ENCODE measurements at regions not wholly inside any gene's neighbourhood (a gene's known extent, or its start where the extent isn't known, plus 50 kb on each side); places are given as distances from the start of the nearest gene placed in this dataset.

DNA sequence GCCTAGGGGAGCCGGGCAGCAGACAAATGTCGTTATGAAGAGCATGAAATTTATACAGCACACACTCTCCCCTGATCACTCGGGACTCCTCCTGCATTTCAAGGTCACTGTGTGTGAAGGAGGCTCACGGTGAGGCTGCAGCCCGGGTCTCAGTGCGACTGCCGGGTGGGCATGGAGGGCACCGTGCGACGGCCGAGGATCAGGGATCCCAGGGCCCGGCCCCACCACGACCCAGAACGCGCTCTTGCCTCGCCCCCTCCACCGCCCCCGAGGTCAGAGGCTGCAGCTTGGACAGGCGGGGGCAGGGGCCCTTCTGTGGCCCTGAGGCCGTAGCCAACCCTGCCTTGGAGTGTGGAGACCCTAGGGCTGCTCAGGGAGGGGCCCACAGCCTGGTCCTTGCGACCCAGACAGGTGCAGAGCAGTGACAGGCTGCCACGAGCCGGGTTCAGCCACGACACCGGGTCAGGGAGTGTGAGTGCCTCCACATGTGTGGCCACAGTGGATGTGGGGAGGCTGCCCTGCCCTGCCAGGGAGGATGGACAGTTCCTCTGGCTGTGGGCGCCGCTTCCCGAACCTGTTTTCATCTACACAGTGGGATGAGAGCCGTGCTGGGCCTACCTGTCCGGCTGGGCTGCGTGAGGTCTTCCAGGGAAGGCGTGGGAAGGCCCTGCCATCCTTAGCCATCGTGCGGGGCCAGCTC is 89.3 kb upstream of the NKX1-1 start:
- DNase-seq (ENCODE audit: low read depth): no peak

DNA sequence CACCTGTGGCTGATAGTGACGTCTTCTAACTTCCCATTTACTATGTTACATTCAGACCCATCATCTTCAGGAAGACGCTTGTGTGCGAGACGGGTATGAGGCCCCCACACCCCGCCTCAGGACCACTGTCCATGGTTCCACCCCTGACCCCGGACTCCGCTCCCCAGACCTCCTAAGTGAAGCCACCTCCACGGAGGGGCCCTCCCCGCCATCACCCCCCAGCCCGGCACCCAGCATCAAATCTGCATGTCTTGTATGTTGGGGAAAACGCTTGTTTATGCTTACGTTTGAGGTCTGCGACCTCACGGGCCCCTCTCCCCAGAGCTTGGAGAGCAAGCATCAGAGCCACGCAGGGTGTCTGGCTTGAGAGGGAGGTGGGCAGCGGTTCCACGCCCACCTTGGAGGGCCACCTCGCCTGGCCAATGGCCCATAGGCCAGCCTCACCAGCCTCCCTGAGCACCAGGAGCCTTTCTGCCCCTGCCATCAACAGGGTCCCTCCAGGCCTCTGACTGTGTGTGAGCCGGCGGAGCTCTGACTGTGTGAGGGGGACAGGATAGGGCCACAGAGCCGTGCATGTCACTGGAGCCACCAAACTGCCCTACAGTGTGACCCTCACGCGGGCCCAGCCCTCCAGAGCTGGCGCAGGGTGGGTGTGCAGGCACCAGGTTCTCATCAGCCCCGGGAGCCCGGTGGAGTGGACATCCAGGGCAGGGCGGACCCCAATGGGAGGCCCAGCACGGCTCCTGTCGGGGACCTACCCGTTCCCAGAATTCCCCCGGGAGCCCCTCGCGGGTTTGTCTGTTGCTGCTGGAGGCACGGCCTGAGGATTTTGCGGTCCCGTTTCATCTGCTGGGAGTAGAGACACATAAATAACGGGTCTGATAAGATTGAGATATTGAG is 88.4 kb upstream of the NKX1-1 start:
- no peak for DNase-seq (ENCODE audit: low read depth)

DNA sequence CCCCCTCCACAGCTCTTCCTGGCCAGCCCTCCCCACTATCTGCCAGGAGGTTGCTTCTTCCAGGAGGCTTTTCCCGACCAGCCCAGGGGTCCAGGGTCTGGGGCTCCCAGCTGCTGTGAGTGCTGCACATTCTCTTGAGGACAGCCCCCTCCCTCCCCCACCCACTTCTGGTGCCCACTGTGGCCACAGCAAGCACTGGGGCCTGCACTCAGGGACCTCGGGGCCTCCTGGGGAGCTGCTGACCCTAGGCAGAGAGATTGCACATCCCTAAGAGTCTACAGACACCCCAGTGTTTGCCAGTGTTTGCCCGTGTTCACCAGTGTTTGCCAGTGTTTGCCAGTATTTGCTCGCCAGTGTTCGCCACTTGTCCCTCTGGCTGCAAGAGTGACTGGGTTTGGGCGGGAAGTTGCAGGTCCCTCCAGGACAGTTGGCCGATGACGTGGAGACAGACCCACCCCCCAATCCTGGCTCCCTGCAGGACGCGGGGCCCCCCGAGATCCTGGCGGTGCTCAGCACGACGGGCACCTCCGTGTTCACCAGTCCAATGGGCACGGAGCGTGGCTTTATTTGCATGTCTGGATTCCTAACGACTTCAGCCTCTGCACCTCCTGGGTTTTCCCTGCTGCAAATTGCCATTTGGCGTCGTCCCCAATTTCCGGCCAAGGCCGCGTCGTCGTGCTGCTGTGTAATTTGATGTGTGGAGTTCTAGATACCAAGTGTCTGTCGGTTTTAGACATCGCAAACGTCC is 87.5 kb upstream of the NKX1-1 start:
- DNase-seq (ENCODE audit: low read depth): no peak

GRCh38 chr4:1492651-1493539 is 86.7 kb upstream of the NKX1-1 start:
- no peak for DNase-seq (ENCODE audit: low read depth)

- DNase-seq (ENCODE audit: low read depth): no peak
These were observed 85.9 kb upstream of the NKX1-1 start for GRCh38 chr4:1492142-1492457.

DNA sequence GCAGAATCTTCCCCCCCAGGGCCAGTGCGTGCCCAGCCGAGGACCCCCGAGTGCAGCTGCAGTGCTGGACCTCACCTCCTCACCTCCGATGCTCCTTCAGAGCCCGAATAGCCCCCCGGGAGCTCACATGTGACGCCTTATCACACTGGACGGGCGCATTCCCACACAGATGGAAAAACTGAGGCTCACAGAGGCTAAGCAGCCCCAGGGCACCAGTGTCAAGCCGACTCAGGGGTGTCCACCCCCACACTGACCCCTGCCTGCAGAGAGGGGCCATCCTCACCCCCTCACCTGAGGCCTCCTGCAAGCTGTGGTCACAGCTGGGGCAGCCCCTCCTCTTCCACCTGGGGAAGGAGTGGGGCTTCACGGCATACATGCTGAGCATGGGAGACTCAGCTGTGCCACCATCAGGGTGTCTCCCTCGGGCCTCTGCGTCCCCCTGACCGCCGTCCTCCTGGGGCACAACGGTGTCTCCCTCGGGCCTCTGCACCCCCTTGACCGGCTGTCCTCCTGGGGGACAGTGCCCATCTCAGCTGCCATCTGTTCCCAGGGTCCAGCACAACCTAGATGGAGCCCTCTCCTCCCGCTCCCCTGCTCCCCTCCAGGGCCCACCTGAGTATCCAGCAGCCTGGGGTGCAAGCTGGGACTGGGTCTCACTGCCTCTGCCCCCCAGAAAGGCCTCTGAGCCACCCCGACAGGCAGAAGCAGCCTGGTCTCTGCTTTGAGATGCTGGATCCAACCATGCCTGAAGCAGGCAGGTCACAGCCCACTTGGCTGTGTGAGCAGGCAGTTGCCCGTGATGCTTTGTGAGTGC is 85.3 kb upstream of the NKX1-1 start:
- no peak for DNase-seq (ENCODE audit: low read depth)

- DNase-seq (ENCODE audit: low read depth): no peak
These were observed 84.5 kb upstream of the NKX1-1 start for GRCh38 chr4:1490654-1491327.

- no peak for DNase-seq (ENCODE audit: low read depth)
These were observed 83.9 kb upstream of the NKX1-1 start for GRCh38 chr4:1490011-1490653.

DNA sequence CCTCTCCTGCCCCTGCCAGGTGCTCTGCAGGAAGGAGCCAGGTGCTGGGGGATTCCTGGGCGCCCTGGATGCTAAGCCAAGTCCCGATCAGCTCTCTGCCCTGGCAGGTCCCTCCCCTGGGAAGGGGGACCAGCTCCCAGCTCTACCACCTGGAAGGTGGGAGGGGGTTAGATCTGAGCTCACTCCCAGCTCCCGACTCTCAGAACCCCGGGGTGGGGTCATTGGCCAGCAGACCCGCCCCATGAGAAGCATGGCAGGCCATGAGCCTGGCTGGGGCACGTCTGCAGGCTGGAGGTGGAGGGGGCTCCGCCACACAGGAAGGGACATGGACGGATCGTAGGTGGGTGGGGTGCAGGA is 83.4 kb upstream of the NKX1-1 start:
- DNase-seq (ENCODE audit: low read depth): no peak

- no peak for DNase-seq (ENCODE audit: low read depth)
These were observed 82.8 kb upstream of the NKX1-1 start for GRCh38 chr4:1488831-1489638.

DNA sequence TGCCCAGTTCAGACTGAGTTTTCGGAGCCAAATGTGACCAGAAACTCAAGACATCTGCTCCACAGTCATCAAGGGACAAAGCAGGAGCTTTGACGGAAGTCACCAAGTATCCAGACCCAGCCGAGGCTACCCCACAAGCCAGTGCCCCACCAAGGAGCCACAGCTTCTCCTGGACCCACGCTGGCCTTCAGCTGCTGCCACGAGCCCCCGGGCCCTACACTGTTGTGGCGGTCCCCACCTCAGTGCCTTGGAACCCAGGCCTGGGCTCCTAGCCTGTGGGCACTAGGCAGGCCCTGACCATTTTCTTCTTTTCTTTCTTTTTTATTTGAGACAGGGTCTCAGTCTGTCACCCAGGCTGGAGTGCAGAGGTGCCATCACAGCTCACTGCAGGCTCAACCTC is 82.1 kb upstream of the NKX1-1 start:
- DNase-seq (ENCODE audit: low read depth): no peak

DNA sequence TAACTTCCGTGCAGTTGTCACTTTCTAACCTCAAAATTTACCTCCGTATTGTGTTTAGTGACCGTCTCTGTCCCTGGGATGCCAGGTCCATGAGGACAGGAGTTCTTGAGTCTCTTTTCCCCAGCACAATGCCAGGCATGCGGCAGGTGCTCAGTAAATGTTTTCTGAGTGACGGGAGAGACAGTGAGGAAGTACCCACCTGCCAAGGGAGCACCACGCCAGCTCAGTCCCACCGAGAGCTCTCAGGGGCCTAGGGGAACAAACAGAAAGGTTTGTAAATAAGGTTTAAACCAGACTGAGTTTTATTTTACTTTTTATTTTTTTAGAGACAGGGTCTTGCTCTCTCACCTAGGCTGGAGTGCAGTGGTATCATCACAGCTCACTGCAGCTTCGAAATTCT is 81.5 kb upstream of the NKX1-1 start:
- DNase-seq (ENCODE audit: low read depth): no peak

DNA sequence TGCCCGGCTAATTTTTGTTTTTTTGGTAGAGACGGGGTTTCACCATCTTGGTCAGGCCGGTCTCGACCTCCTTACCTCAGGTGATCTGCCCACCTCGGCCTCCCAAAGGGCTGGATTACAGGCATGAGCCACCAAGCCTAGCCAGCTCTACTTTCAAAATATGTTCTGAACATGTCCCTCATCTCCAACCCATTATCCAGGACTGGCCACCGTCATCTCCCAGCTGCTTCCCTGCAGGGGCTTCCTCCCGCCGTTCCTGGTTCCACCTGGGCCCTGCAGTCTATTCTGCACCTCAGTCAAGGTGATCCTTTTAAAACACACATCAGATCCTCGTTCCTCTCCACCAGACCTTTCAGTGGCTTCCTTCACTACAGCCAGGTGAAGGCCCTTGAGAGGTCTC is 80.9 kb upstream of the NKX1-1 start:
- DNase-seq (ENCODE audit: low read depth): no peak

GRCh38 chr4:1485280-1485679 is 79.0 kb upstream of the NKX1-1 start:
- no peak for DNase-seq (ENCODE audit: low read depth)

- DNase-seq (ENCODE audit: low read depth): no peak
These were observed 74.5 kb upstream of the NKX1-1 start for GRCh38 chr4:1480720-1481119.

- DNase-seq (ENCODE audit: low read depth): no peak
These were observed 73.2 kb upstream of the NKX1-1 start for GRCh38 chr4:1479454-1479853.

DNA sequence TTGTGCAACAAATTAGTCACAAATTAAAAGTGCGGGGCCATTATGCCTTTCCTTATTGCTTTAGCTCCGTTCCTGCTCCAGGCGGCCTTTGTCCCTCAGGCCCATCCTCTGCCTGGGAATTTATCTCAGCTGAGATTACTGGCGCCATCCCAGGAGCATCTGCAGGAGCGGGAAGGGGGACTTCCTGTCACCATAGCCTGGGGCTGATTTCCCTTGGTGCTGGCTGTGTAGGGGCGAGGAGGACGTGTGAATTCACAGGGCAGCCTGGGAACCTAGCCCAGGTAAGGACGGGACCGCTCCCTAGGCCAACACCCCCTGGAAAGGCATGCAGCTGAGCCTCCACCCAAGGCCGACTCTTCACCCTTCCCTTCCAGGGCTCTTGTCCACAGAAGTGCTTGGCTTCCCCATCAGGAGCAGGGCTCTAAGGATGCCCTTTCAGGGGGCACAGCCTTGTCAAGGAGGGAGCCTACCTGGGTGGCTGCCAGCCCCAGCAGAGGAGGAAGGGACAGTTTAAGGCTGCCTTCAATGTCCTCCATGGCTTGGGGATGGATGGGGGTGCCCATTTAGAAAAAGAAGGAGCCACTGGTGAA is 72.6 kb upstream of the NKX1-1 start:
- no peak for DNase-seq (ENCODE audit: low read depth)

DNA sequence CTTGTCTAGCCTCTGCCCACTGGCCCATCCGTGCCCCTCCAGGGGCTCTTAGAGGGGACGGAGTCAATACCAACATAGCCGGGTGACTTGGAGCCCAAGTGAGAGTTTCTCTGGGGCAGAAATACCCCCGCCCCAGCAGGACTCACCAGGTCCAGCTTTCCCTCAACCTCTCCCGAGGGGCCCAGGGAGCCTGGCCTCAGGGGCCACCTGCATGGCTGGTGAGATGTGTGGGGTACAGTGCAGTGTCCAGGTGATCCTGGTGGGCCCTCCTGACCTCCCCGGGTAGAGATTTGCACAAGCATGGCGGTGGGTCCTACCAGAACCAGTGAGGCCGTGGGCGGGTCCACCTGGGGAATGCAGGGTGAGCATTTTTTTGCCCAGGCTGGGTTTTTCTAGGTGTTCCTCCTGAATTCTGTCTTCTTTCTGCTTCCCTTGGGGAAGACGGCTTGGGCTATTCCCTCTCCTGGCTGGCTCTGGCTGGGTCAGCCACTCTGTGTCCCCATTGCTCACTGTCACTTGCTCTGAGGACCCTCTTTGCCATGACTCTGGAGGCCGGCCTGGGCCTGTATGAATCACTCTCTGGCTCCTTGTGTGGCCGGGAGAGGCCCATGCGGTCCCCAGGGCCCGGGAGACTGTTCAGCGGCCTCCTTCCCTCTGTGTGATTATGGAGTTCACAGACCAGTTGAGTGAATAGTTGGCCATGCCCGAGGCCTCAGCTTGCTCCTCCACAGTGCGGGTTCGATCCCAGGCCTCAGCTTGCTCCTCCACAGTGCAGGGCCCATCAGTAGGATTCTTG is 71.0 kb upstream of the NKX1-1 start:
- DNase-seq (ENCODE audit: low read depth): no peak

Data from activated T-cell treated with anti-CD3 and anti-CD28 coated beads for 1 hour (primary cell).